Activated naive CD4-positive, alpha-beta T cell treated with anti-CD3 and anti-CD28 coated beads for 36 hours (primary cell): ENCODE measurements at regions not wholly inside any gene's neighbourhood (a gene's known extent, or its start where the extent isn't known, plus 50 kb on each side); places are given as distances from the start of the nearest gene placed in this dataset.

Experiments used
- CTCF ChIA-PET: fragments of 350-600 bp; sonication (Branson Sonifier 250); formaldehyde crosslinking; loops from one replicate; lab custom pipeline; 2021; ENCODE audit warnings: antibody characterized with exemption; lab: Charles Lee
- DNase-seq: peaks from one replicate; pipeline ENCODE4 v3.0.0-alpha.2; 2020
- H3K27ac Mint-ChIP-seq: one replicate; pipeline ENCODE4 v1.8.0; 2021; ENCODE audit warnings: mild to moderate bottlenecking, mixed read lengths
- H3K27me3 Mint-ChIP-seq: one replicate; pipeline ENCODE4 v1.8.0; 2021; ENCODE audit warnings: low read depth, mixed read lengths
- H3K36me3 Mint-ChIP-seq: one replicate; pipeline ENCODE4 v1.8.0; 2021; ENCODE audit warnings: low read depth, mixed read lengths
- H3K4me1 Mint-ChIP-seq: one replicate; pipeline ENCODE4 v1.8.0; 2021; ENCODE audit warnings: low read depth, mixed read lengths
- H3K4me3 Mint-ChIP-seq: one replicate; pipeline ENCODE4 v1.8.0; 2021; ENCODE audit warnings: mild to moderate bottlenecking, moderate library complexity, mixed read lengths
- H3K9me3 Mint-ChIP-seq: one replicate; pipeline ENCODE4 v1.8.0; 2021; ENCODE audit warnings: mixed read lengths
- intact Hi-C: fragments of 100-400 bp; cut with micrococcal nuclease; formaldehyde crosslinking; loops from one replicate; pipeline ENCODE4 v1.15.1; 2023

DNA sequence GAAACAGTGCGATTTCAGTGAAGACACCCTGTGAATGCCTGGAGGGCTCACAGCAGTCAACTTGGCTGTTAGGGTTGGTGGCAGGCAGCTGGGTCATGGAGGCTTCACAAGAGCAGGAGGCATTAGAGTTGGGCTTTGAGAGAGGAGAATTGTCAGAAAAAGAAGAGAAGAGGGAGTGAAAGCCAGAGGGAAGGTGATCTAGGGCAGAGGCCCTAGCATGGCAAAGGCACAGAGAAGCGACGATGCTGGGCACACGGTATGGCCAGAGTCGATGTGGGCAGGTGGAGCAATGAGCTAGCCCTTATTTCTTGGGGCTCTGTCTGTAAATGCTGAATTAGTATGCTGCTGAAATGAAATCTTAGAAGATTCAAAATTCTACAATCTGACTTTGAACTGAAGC, 52.6 kb upstream of the OLFM4 start:
- peaks cover 14% of the 10 kb centered on the region for H3K27me3 Mint-ChIP-seq
- no peak overlapping the region for H3K4me3 Mint-ChIP-seq
- no peak for DNase-seq
- CTCF ChIA-PET = no interaction called here
- intact Hi-C loops = no loop called here
- H3K36me3 Mint-ChIP-seq = no peaks in the 10 kb centered on the region
- no peaks in the 10 kb centered on the region for H3K4me1 Mint-ChIP-seq
- no peak overlapping the region for H3K27ac Mint-ChIP-seq
- H3K9me3 Mint-ChIP-seq = no peaks in the 10 kb centered on the region

DNA sequence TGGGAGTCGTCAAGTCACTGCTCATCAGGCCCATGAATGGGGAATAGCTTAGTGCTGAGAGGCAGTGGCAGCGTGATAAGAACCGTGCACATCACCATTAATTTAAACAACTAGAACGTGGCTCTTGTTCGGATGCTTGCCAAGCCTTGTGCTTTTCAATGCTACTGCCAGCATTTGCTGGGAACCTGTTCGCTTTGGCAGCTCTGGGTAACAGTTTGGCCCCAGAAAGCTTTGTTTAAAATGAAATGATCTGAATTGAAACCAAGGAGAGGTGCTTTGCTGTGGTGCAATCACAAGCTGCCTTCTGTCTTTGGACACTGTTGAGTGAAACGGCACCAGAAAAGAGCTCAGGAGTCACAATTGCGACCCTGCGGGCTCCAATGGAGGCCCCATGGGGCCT, 53.5 kb upstream of the OLFM4 start:
- CTCF ChIA-PET = no interaction called here
- Mint-ChIP-seq H3K27me3 (peaks cover 14% of the 10 kb centered on the region), H3K9me3 (no peaks in the 10 kb centered on the region), H3K36me3 (no peaks in the 10 kb centered on the region), H3K27ac (no peak overlapping the region), H3K4me3 (no peak overlapping the region), H3K4me1 (no peaks in the 10 kb centered on the region)
- no peak for DNase-seq
- intact Hi-C loops = no loop called here

DNA sequence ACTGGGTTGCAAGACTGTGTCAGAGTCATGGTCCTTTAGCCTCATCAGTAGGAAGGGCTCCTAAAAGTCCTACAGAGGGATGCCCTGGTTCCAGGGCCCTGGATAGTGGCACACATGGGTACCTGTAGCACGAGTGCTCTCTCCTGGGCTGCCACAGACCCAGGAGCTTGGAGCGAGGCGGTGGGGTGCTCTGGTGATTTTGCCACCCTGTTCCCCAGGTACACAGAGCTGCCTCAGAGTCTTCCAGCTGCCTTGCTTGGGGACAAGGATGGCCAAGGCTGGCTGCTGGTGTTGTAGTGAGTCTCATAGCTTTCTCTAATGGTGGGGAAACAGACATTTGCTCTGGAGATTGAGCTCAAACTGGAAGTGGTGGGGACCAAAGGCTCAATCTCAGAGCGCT, 53.9 kb upstream of the OLFM4 start:
- no peak overlapping the region for H3K4me3 Mint-ChIP-seq
- no peak for DNase-seq
- H3K9me3 Mint-ChIP-seq = no peaks in the 10 kb centered on the region
- CTCF ChIA-PET = no interaction called here
- H3K36me3 Mint-ChIP-seq = no peaks in the 10 kb centered on the region
- H3K4me1 Mint-ChIP-seq = no peaks in the 10 kb centered on the region
- peaks cover 14% of the 10 kb centered on the region for H3K27me3 Mint-ChIP-seq
- intact Hi-C loops = no loop called here
- no peak overlapping the region for H3K27ac Mint-ChIP-seq

GRCh38 chr13:52969373-52969772, 59.2 kb upstream of the OLFM4 start:
- no peak for DNase-seq
- Mint-ChIP-seq H3K27ac (no peak overlapping the region), H3K4me1 (no peaks in the 10 kb centered on the region), H3K36me3 (no peaks in the 10 kb centered on the region), H3K27me3 (peaks cover 18% of the 10 kb centered on the region), H3K4me3 (no peak overlapping the region), H3K9me3 (no peaks in the 10 kb centered on the region)
- intact Hi-C loops = loop anchor here (2.0 to 10.0 kb wide), 3 partner anchors 75 to 302 kb away; no protein-coding TSS in a partner anchor
- CTCF ChIA-PET = interaction anchor here (0.7 to 2.4 kb wide), 2 partner anchors 8 to 898 kb away, joined by 4 to 10 read pairs; no protein-coding TSS in a partner anchor

- peaks cover 11% of the 10 kb centered on the region for H3K27me3 Mint-ChIP-seq
- H3K27ac Mint-ChIP-seq = no peak overlapping the region
- CTCF ChIA-PET = interaction anchor here (0.5 to 2.4 kb wide), 22 partner anchors 9 to 495 kb away, joined by 3 to 11 read pairs (median 3); no protein-coding TSS in a partner anchor
- intact Hi-C loops = loop anchor here (1.0 to 10.0 kb wide), 4 partner anchors 73 to 301 kb away; no protein-coding TSS in a partner anchor
- H3K4me1 Mint-ChIP-seq = no peaks in the 10 kb centered on the region
- DNase-seq = peak; percentile 73
- H3K4me3 Mint-ChIP-seq = no peak overlapping the region
- no peaks in the 10 kb centered on the region for H3K9me3 Mint-ChIP-seq
- no peaks in the 10 kb centered on the region for H3K36me3 Mint-ChIP-seq
These were observed 60.4 kb upstream of the OLFM4 start for GRCh38 chr13:52968074-52968700.

DNA sequence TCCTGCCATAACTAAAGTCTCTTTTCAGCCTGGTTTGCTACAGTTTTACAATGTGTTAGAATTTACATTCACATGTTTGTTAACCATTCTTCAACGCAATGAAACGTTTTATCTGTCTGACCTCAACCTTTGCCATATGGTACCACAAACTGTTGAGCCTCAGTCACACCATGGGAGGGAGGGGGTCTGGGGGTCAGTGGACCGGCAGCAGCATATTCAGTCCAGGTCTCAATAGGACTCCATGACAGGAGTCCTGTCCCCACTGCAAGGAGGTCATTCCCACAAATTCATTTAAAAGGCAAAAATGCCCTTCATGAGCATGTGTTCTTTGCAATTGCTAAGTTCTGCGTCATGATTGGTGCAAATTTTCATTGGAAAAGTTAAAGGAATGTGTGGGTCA, 66.6 kb upstream of the OLFM4 start:
- no peaks in the 10 kb centered on the region for H3K9me3 Mint-ChIP-seq
- H3K36me3 Mint-ChIP-seq = no peaks in the 10 kb centered on the region
- H3K27ac Mint-ChIP-seq = no peak overlapping the region
- peaks cover 3% of the 10 kb centered on the region for H3K27me3 Mint-ChIP-seq
- H3K4me3 Mint-ChIP-seq = no peak overlapping the region
- CTCF ChIA-PET = interaction anchor here (0.7 kb wide), 1 partner anchor 33 kb away, joined by 3 read pairs; no protein-coding TSS in a partner anchor
- intact Hi-C loops = loop anchor here (10.0 kb wide), 1 partner anchor 67 kb away; no protein-coding TSS in a partner anchor
- H3K4me1 Mint-ChIP-seq = no peaks in the 10 kb centered on the region
- no peak for DNase-seq

- Mint-ChIP-seq H3K36me3 (no peaks in the 10 kb centered on the region), H3K9me3 (no peaks in the 10 kb centered on the region), H3K27ac (no peak overlapping the region), H3K4me3 (no peak overlapping the region), H3K27me3 (peaks cover 6% of the 10 kb centered on the region), H3K4me1 (no peaks in the 10 kb centered on the region)
- no peak for DNase-seq
- intact Hi-C loops = loop anchor here (10.0 kb wide), 1 partner anchor 67 kb away; no protein-coding TSS in a partner anchor
- CTCF ChIA-PET = interaction anchor here (0.7 kb wide), 1 partner anchor 34 kb away, joined by 3 read pairs; no protein-coding TSS in a partner anchor
These were observed 67.2 kb upstream of the OLFM4 start for GRCh38 chr13:52961256-52961910.

DNA sequence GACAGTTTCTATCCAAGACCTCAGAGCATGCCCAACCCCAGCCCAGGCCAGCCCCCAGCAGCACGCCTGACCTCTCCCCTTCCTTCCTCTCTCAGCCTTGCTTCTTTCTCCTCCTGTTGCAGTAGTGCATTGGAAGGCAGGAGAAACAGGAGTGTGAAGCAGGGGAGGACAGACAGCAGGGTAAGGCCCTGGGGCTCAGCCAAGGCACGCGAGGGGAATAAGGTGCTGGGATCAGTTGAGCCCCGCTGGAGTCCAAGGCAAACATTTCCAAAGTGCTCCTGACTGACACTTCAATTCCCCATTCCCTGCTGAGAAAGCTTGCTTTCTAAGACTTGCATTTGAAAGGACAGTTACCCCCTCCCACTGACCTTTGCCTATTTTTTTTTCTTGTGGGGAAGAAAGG, 73.1 kb upstream of the OLFM4 start:
- peaks cover 3% of the 10 kb centered on the region for H3K27me3 Mint-ChIP-seq
- no peaks in the 10 kb centered on the region for H3K9me3 Mint-ChIP-seq
- no peaks in the 10 kb centered on the region for H3K4me1 Mint-ChIP-seq
- intact Hi-C loops = no loop called here
- H3K27ac Mint-ChIP-seq = no peak overlapping the region
- H3K4me3 Mint-ChIP-seq = no peak overlapping the region
- CTCF ChIA-PET = no interaction called here
- H3K36me3 Mint-ChIP-seq = no peaks in the 10 kb centered on the region
- DNase-seq = no peak

- DNase-seq = no peak
- Mint-ChIP-seq H3K4me1 (no peaks in the 10 kb centered on the region), H3K4me3 (no peak overlapping the region), H3K27ac (no peak overlapping the region), H3K27me3 (peaks cover 3% of the 10 kb centered on the region), H3K9me3 (no peaks in the 10 kb centered on the region), H3K36me3 (no peaks in the 10 kb centered on the region)
- intact Hi-C loops = no loop called here
- CTCF ChIA-PET = interaction anchor here (2.1 kb wide), 1 partner anchor 13 kb away, joined by 11 read pairs; no protein-coding TSS in a partner anchor
These were observed 73.8 kb upstream of the OLFM4 start for GRCh38 chr13:52954838-52955237.

- no peak for DNase-seq
- H3K4me1 Mint-ChIP-seq = no peaks in the 10 kb centered on the region
- intact Hi-C loops = no loop called here
- H3K27ac Mint-ChIP-seq = no peak overlapping the region
- no peak overlapping the region for H3K4me3 Mint-ChIP-seq
- CTCF ChIA-PET = no interaction called here
- H3K9me3 Mint-ChIP-seq = no peaks in the 10 kb centered on the region
- no peaks in the 10 kb centered on the region for H3K27me3 Mint-ChIP-seq
- H3K36me3 Mint-ChIP-seq = no peaks in the 10 kb centered on the region
These were observed 78.1 kb upstream of the OLFM4 start for GRCh38 chr13:52950436-52950956.

- Mint-ChIP-seq H3K9me3 (no peaks in the 10 kb centered on the region), H3K27me3 (peaks cover 7% of the 10 kb centered on the region), H3K36me3 (no peaks in the 10 kb centered on the region), H3K27ac (no peak overlapping the region), H3K4me3 (no peak overlapping the region), H3K4me1 (no peaks in the 10 kb centered on the region)
- no peak for DNase-seq
- intact Hi-C loops = no loop called here
- CTCF ChIA-PET = no interaction called here
These were observed 78.9 kb upstream of the OLFM4 start for GRCh38 chr13:52949742-52950141.

GRCh38 chr13:52949044-52949443, 79.6 kb upstream of the OLFM4 start:
- DNase-seq = no peak
- H3K4me3 Mint-ChIP-seq = no peak overlapping the region
- intact Hi-C loops = no loop called here
- CTCF ChIA-PET = no interaction called here
- no peaks in the 10 kb centered on the region for H3K4me1 Mint-ChIP-seq
- no peak overlapping the region for H3K27ac Mint-ChIP-seq
- H3K27me3 Mint-ChIP-seq = peaks cover 7% of the 10 kb centered on the region
- no peaks in the 10 kb centered on the region for H3K36me3 Mint-ChIP-seq
- H3K9me3 Mint-ChIP-seq = no peaks in the 10 kb centered on the region
